ENCODE measurements at regions not wholly inside any gene's neighbourhood (a gene's known extent, or its start where the extent isn't known, plus 50 kb on each side); places are given as distances from the start of the nearest gene placed in this dataset.
A peak's percentile ranks its signal among the peaks of the same experiment; 100 is the strongest.

- no peak for TF ChIP-seq CTCF (IDR thresholded peaks at IDR 0.05; ENCODE audit: low read depth, low read length, missing control alignments)
Observed at GRCh38 chr20:59498291-59498690, 106.0 kb upstream of the PHACTR3 start.

GRCh38 chr20:59499863-59500262, 104.5 kb upstream of the PHACTR3 start:
- DNase-seq (ENCODE audit: low read depth) = no peak
- no peak for TF ChIP-seq CTCF (IDR thresholded peaks at IDR 0.05; ENCODE audit: low read depth, low read length, missing control alignments)
- H3K4me3 ChIP-seq (ENCODE audit: low read depth, low read length) = no peak overlapping the region

More at GRCh38 chr20:59498291-59498690, 106.0 kb upstream of the PHACTR3 start:
- DNase-seq (ENCODE audit: low read depth) = no peak
- H3K4me3 ChIP-seq (ENCODE audit: low read depth, low read length) = no peak overlapping the region

GRCh38 chr20:59508729-59509128, 95.6 kb upstream of the PHACTR3 start:
- DNase-seq (ENCODE audit: low read depth) = no peak
- TF ChIP-seq CTCF (IDR thresholded peaks at IDR 0.05; ENCODE audit: low read depth, low read length, missing control alignments) = no peak
- H3K4me3 ChIP-seq (ENCODE audit: low read depth, low read length) = no peak overlapping the region

GRCh38 chr20:59512651-59513050, 91.7 kb upstream of the PHACTR3 start:
- no peak for DNase-seq (ENCODE audit: low read depth)
- H3K4me3 ChIP-seq (ENCODE audit: low read depth, low read length) = no peak overlapping the region
- TF ChIP-seq CTCF (IDR thresholded peaks at IDR 0.05; ENCODE audit: low read depth, low read length, missing control alignments) = no peak

- no peak overlapping the region for H3K4me3 ChIP-seq (ENCODE audit: low read depth, low read length)
Observed at GRCh38 chr20:59514554-59514953, 89.8 kb upstream of the PHACTR3 start.

GRCh38 chr20:59515013-59515905, 89.1 kb upstream of the PHACTR3 start:
- H3K4me3 ChIP-seq (ENCODE audit: low read depth, low read length) = no peak overlapping the region
- peak; percentile 34 for TF ChIP-seq CTCF (IDR thresholded peaks at IDR 0.05; ENCODE audit: low read depth, low read length, missing control alignments)
- no peak for DNase-seq (ENCODE audit: low read depth)

More at GRCh38 chr20:59514554-59514953, 89.8 kb upstream of the PHACTR3 start:
- no peak for DNase-seq (ENCODE audit: low read depth)
- TF ChIP-seq CTCF (IDR thresholded peaks at IDR 0.05; ENCODE audit: low read depth, low read length, missing control alignments) = no peak

- H3K4me3 ChIP-seq (ENCODE audit: low read depth, low read length) = no peak overlapping the region
- DNase-seq (ENCODE audit: low read depth) = no peak
- TF ChIP-seq CTCF (IDR thresholded peaks at IDR 0.05; ENCODE audit: low read depth, low read length, missing control alignments) = no peak
Observed at GRCh38 chr20:59515906-59516209, 88.5 kb upstream of the PHACTR3 start.
